HCT116 (cell line): ENCODE measurements at regions not wholly inside any gene's neighbourhood (a gene's known extent, or its start where the extent isn't known, plus 50 kb on each side); places are given as distances from the start of the nearest gene placed in this dataset.

ENCODE experiments used
- ATAC-seq: fragments of 200-7000 bp; cut with Tn5 transposase; 2 replicates; pipeline ENCODE4 v1.9.1; 2020; ENCODE audit warnings: mild to moderate bottlenecking, moderate library complexity
- BruUV-seq: library from RNA; stranded (reverse); fragments of 400-500 nt; replicated peaks from 2 replicates; lab custom pipeline; 2021; lab: Mats Ljungman, UMichigan
- CTCF ChIA-PET: fragments of 300-600 bp; sonication (Branson Sonifier 250); formaldehyde crosslinking; loops from one replicate; lab custom pipeline; 2021; ENCODE audit warnings: antibody characterized with exemption; lab: Charles Lee
- POLR2A ChIA-PET: fragments of 300-600, 350-600 bp; sonication (Branson Sonifier 250); formaldehyde crosslinking; loops from one replicate; lab custom pipeline; 2021; ENCODE audit warnings: antibody characterized with exemption; lab: Charles Lee
- RAD21 ChIA-PET, 2 experiments: fragments of 300-600 bp; sonication (Branson Sonifier 250); formaldehyde crosslinking; loops; one replicate each; lab custom pipeline; 2023; ENCODE audit warnings: low total read pairs in 2 of 2; ENCODE audit not compliant: uncharacterized antibody in 2 of 2, unreplicated experiment in 2 of 2, low non-redundant PET in 1 of 2; lab: Charles Lee
- DNase-seq: peaks from one replicate; pipeline ENCODE4 v3.0.0-alpha.2; 2010; ENCODE audit warnings: low read depth, low spot score
- H2AFZ ChIP-seq: fragments of 200-600 bp; shearing (Covaris generic), sonication (generic); 2 replicates; pipeline ENCODE4 v1.6.1; 2017; ENCODE audit warnings: low read depth, mixed run types, mixed read lengths, antibody characterized with exemption, low read length; ENCODE audit not compliant: poor library complexity, severe bottlenecking
- H3K27ac ChIP-seq: 2 replicates; pipeline ENCODE4 v1.5.1; 2012; ENCODE audit warnings: low read depth, low read length
- H3K27me3 ChIP-seq: fragments of 200-600 bp; sonication (generic); 2 replicates; pipeline ENCODE4 v1.6.1; 2016; ENCODE audit warnings: mixed run types, low read length, mixed read lengths; ENCODE audit not compliant: insufficient read depth
- H3K36me3 ChIP-seq, 2 experiments: fragments of 200-500 bp in 1 of 2; fragments of 200-600 bp in 1 of 2; sonication (Bioruptor generic) in 1 of 2; sonication (generic) in 1 of 2; 2 replicates each; pipeline versions ENCODE4 v1.5.1 to v1.6.1; 2014 to 2016; ENCODE audit warnings: low read length in 2 of 2, inconsistent platforms in 1 of 2, mixed read lengths in 1 of 2, mixed run types in 1 of 2; ENCODE audit not compliant: insufficient read depth in 2 of 2, control insufficient read depth in 1 of 2
- H3K4me1 ChIP-seq, 2 experiments: fragments of 200-600 bp in 1 of 2; sonication (generic) in 1 of 2; 2 replicates each; pipeline versions ENCODE4 v1.5.1 to v1.6.1; 2012 to 2017; ENCODE audit warnings: low read length in 2 of 2, inconsistent platforms in 1 of 2, mild to moderate bottlenecking in 1 of 2, mixed read lengths in 1 of 2, mixed run types in 1 of 2, moderate library complexity in 1 of 2; ENCODE audit not compliant: insufficient read depth in 2 of 2, control insufficient read depth in 1 of 2
- H3K4me2 ChIP-seq: fragments of 200-600 bp; sonication (generic); 2 replicates; pipeline ENCODE4 v1.6.1; 2017; ENCODE audit warnings: mixed run types, low read length, mixed read lengths
- H3K4me3 ChIP-seq, 2 experiments: fragments of 200-600 bp in 1 of 2; sonication (generic) in 1 of 2; replicated peaks in 1 of 2; 2 replicates each; pipeline ENCODE4 v1.5.1; 2011 to 2016; ENCODE audit warnings: low read length in 2 of 2, control low read depth in 1 of 2, low read depth in 1 of 2, mild to moderate bottlenecking in 1 of 2, mixed read lengths in 1 of 2, mixed run types in 1 of 2
- H3K79me2 ChIP-seq: fragments of 200-600 bp; sonication (generic); 2 replicates; pipeline ENCODE4 v1.6.1; 2017; ENCODE audit warnings: mild to moderate bottlenecking, mixed run types, low read length, moderate library complexity, mixed read lengths; ENCODE audit not compliant: insufficient read depth
- H3K9ac ChIP-seq: fragments of 200-600 bp; sonication (generic); 2 replicates; pipeline ENCODE4 v1.6.1; 2016; ENCODE audit warnings: low read length, mixed read lengths
- H3K9me2 ChIP-seq: fragments of 200-600 bp; sonication (generic), shearing (Covaris generic); 2 replicates; pipeline ENCODE4 v1.6.1; 2017; ENCODE audit warnings: mixed run types, mild to moderate bottlenecking, moderate library complexity; ENCODE audit not compliant: insufficient read depth
- H3K9me3 ChIP-seq, 2 experiments: fragments of 200-500 bp in 1 of 2; fragments of 200-600 bp in 1 of 2; sonication (Bioruptor generic) in 1 of 2; sonication (generic) in 1 of 2; 2 replicates each; pipeline ENCODE4 v1.6.1; 2014 to 2017; ENCODE audit warnings: low read length in 2 of 2, mixed read lengths in 2 of 2, inconsistent platforms in 1 of 2, low read depth in 1 of 2, mild to moderate bottlenecking in 1 of 2, mixed run types in 1 of 2, moderate library complexity in 1 of 2; ENCODE audit not compliant: control insufficient read depth in 1 of 2, insufficient read depth in 1 of 2
- H4K20me1 ChIP-seq: fragments of 200-600 bp; sonication (generic), shearing (Covaris generic); 2 replicates; pipeline ENCODE4 v1.6.1; 2017; ENCODE audit warnings: mixed run types, mild to moderate bottlenecking, moderate library complexity; ENCODE audit not compliant: insufficient read depth
- CBX3 ChIP-seq: IDR thresholded peaks from 2 replicates; pipeline ENCODE4 v1.6.1; 2012; ENCODE audit warnings: low read depth
- CEBPB ChIP-seq: IDR thresholded peaks from 2 replicates; pipeline ENCODE4 v1.6.1; 2012; ENCODE audit warnings: low read depth
- ELF1 ChIP-seq: IDR thresholded peaks from 2 replicates; pipeline ENCODE4 v1.6.1; 2012; ENCODE audit warnings: low read depth, borderline replicate concordance
- EZH2 ChIP-seq: fragments of 200-600 bp; sonication (generic); IDR thresholded peaks from 2 replicates; pipeline ENCODE4 v1.6.1; 2017; ENCODE audit warnings: antibody characterized with exemption, mixed run types
- JUND ChIP-seq: IDR thresholded peaks from 2 replicates; pipeline ENCODE4 v1.6.1; 2012
- POLR2A ChIP-seq: IDR thresholded peaks from 2 replicates; pipeline ENCODE4 v1.7.0; 2011; ENCODE audit warnings: borderline replicate concordance; ENCODE audit not compliant: insufficient read depth, insufficient read length; ENCODE audit errors: extremely low read depth
- POLR2AphosphoS5 ChIP-seq: IDR thresholded peaks from 2 replicates; pipeline ENCODE4 v1.6.1; 2011; ENCODE audit warnings: mild to moderate bottlenecking, low read depth, low read length, moderate library complexity
- SIN3A ChIP-seq: IDR thresholded peaks from 2 replicates; pipeline ENCODE4 v1.6.1; 2012; ENCODE audit warnings: low read depth
- SP1 ChIP-seq: IDR thresholded peaks from 2 replicates; pipeline ENCODE4 v1.6.1; 2012; ENCODE audit warnings: low read depth
- SRF ChIP-seq: IDR thresholded peaks from 2 replicates; pipeline ENCODE4 v1.6.1; 2012; ENCODE audit warnings: low read depth
- ZFX ChIP-seq: fragments of 450-650 bp; IDR thresholded peaks from 2 replicates; pipeline ENCODE4 v1.6.1; 2017
- ZNF274 ChIP-seq: fragments of 200-500 bp; sonication (Bioruptor generic); IDR thresholded peaks from 2 replicates; pipeline ENCODE4 v1.6.1; 2014; ENCODE audit warnings: mild to moderate bottlenecking, low read depth, low read length, inconsistent platforms
- intact Hi-C: fragments of 100-400 bp; cut with micrococcal nuclease; formaldehyde crosslinking; loops from 2 replicates; pipeline ENCODE4 v1.10.0; 2022
- TF ChIP-seq, protein P1 (sequence below): IDR thresholded peaks from 2 replicates; pipeline ENCODE4 v1.6.1; 2012
- TF ChIP-seq, protein P2 (sequence below): IDR thresholded peaks from 2 replicates; pipeline ENCODE4 v1.6.1; 2011; ENCODE audit warnings: mild to moderate bottlenecking, low read length, moderate library complexity; ENCODE audit not compliant: insufficient replicate concordance; ENCODE audit errors: extremely low read depth
- TF ChIP-seq, protein P3 (sequence below): IDR thresholded peaks from 2 replicates; pipeline ENCODE4 v1.6.1; 2012; ENCODE audit warnings: low read depth
- TF ChIP-seq, protein P4 (sequence below), 3 experiments: fragments of 200-600 bp in 1 of 3; sonication (generic) in 1 of 3; IDR thresholded peaks in 2 of 3; conservative IDR thresholded peaks in 1 of 3; 2 replicates each; pipeline ENCODE4 v1.5.1; 2012 to 2017; ENCODE audit warnings: low read depth in 2 of 3, low read length in 2 of 3, antibody characterized with exemption in 1 of 3, borderline replicate concordance in 1 of 3, control low read depth in 1 of 3, mild to moderate bottlenecking in 1 of 3, mixed read lengths in 1 of 3, mixed run types in 1 of 3, moderate library complexity in 1 of 3; ENCODE audit not compliant: insufficient read depth in 1 of 3

DNA sequence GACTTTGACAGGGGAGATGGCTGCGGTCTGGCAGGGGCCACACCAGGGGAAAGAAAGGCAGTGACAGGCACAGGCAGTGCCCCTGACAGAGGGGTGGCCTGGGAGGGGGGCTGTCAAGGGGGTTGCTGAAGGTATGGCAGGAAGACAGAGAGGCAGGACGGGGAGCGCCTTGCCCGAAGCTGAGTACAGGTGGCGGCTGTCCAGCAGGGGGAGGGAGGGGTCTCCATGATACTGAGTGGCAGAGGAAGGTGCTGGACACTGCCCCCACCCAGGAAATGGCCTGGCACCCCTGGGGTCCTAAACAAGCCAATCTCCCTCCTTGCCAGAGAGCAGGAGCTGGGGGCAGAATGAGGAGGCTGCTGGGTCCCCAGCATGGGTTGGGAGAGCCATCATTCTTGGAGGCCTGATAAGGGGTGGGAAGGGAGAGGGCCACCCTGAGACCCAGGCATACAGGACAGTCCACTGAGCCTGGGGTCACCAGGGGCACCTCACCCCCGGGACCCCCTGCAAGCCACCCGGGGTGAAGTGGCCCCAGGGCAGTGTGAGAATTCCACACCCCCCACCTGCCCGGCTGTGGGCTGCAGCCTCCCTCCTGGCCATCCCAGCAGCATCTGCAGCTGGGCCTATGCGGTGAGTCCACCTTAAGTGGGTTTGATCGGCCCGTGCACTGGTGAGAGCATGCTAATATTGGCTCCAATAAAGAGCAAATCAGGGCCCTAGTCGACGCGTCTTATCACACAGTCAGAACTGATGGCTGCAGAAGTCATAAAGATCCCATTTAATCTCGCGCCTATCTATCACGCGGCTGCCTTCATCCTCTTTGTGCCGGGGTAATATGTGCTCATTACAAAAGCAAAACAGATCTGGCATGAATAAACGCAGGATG, 108.5 kb downstream of the FAM53A start:
- Histone ChIP-seq H3K9me3 (no peaks in the 10 kb centered on the region), H3K4me2 (no peak overlapping the region), H3K27ac (no peak overlapping the region), H3K4me3 (no peak overlapping the region), H3K9ac (no peak overlapping the region), H3K79me2 (no peaks in the 10 kb centered on the region), H4K20me1 (no peaks in the 10 kb centered on the region), H3K36me3 (no peaks in the 10 kb centered on the region), H3K27me3 (no peaks in the 10 kb centered on the region), H3K4me1 (peaks cover 4 to 26% of the 10 kb centered on the region in 2 experiments; a peak in 3 of 4 replicates), H2AFZ (no peak overlapping the region), H3K9me2 (no peaks in the 10 kb centered on the region)
- ChIA-PET POLR2A (no interaction called here), RAD21 (no interaction called here), CTCF (no interaction called here)
- DNase-seq: no peak
- no TSS peak for BruUV-seq
- intact Hi-C loops: no loop called here
- TF ChIP-seq EZH2: no peak
- no peak for TF ChIP-seq ZFX
- TF ChIP-seq JUND: no peak
- no peak for TF ChIP-seq SP1
- TF ChIP-seq SRF: no peak
- no peak for TF ChIP-seq CEBPB
- TF ChIP-seq, protein P1, sequence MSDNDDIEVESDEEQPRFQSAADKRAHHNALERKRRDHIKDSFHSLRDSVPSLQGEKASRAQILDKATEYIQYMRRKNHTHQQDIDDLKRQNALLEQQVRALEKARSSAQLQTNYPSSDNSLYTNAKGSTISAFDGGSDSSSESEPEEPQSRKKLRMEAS: no peak
- TF ChIP-seq POLR2AphosphoS5: no peak
- TF ChIP-seq POLR2A: no peak
- TF ChIP-seq, protein P2, sequence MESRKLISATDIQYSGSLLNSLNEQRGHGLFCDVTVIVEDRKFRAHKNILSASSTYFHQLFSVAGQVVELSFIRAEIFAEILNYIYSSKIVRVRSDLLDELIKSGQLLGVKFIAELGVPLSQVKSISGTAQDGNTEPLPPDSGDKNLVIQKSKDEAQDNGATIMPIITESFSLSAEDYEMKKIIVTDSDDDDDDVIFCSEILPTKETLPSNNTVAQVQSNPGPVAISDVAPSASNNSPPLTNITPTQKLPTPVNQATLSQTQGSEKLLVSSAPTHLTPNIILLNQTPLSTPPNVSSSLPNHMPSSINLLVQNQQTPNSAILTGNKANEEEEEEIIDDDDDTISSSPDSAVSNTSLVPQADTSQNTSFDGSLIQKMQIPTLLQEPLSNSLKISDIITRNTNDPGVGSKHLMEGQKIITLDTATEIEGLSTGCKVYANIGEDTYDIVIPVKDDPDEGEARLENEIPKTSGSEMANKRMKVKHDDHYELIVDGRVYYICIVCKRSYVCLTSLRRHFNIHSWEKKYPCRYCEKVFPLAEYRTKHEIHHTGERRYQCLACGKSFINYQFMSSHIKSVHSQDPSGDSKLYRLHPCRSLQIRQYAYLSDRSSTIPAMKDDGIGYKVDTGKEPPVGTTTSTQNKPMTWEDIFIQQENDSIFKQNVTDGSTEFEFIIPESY: no peak
- no peak for TF ChIP-seq ELF1
- no peak for TF ChIP-seq CBX3
- no peak for TF ChIP-seq ZNF274
- no peak for TF ChIP-seq SIN3A
- TF ChIP-seq, protein P3, sequence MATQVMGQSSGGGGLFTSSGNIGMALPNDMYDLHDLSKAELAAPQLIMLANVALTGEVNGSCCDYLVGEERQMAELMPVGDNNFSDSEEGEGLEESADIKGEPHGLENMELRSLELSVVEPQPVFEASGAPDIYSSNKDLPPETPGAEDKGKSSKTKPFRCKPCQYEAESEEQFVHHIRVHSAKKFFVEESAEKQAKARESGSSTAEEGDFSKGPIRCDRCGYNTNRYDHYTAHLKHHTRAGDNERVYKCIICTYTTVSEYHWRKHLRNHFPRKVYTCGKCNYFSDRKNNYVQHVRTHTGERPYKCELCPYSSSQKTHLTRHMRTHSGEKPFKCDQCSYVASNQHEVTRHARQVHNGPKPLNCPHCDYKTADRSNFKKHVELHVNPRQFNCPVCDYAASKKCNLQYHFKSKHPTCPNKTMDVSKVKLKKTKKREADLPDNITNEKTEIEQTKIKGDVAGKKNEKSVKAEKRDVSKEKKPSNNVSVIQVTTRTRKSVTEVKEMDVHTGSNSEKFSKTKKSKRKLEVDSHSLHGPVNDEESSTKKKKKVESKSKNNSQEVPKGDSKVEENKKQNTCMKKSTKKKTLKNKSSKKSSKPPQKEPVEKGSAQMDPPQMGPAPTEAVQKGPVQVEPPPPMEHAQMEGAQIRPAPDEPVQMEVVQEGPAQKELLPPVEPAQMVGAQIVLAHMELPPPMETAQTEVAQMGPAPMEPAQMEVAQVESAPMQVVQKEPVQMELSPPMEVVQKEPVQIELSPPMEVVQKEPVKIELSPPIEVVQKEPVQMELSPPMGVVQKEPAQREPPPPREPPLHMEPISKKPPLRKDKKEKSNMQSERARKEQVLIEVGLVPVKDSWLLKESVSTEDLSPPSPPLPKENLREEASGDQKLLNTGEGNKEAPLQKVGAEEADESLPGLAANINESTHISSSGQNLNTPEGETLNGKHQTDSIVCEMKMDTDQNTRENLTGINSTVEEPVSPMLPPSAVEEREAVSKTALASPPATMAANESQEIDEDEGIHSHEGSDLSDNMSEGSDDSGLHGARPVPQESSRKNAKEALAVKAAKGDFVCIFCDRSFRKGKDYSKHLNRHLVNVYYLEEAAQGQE: no peak
- TF ChIP-seq, protein P4, sequence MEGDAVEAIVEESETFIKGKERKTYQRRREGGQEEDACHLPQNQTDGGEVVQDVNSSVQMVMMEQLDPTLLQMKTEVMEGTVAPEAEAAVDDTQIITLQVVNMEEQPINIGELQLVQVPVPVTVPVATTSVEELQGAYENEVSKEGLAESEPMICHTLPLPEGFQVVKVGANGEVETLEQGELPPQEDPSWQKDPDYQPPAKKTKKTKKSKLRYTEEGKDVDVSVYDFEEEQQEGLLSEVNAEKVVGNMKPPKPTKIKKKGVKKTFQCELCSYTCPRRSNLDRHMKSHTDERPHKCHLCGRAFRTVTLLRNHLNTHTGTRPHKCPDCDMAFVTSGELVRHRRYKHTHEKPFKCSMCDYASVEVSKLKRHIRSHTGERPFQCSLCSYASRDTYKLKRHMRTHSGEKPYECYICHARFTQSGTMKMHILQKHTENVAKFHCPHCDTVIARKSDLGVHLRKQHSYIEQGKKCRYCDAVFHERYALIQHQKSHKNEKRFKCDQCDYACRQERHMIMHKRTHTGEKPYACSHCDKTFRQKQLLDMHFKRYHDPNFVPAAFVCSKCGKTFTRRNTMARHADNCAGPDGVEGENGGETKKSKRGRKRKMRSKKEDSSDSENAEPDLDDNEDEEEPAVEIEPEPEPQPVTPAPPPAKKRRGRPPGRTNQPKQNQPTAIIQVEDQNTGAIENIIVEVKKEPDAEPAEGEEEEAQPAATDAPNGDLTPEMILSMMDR (IDR thresholded peaks at IDR 0.05 in 2 of 3, conservative IDR thresholded peaks at IDR 0.05 in 1 of 3; ENCODE audit: borderline replicate concordance in 1 of 3, insufficient read depth in 1 of 3, low read depth in 2 of 3, low read length in 2 of 3): no peak
- no peak for ATAC-seq
